ENCODE measurements at regions not wholly inside any gene's neighbourhood (a gene's known extent, or its start where the extent isn't known, plus 50 kb on each side); places are given as distances from the start of the nearest gene placed in this dataset.

DNA sequence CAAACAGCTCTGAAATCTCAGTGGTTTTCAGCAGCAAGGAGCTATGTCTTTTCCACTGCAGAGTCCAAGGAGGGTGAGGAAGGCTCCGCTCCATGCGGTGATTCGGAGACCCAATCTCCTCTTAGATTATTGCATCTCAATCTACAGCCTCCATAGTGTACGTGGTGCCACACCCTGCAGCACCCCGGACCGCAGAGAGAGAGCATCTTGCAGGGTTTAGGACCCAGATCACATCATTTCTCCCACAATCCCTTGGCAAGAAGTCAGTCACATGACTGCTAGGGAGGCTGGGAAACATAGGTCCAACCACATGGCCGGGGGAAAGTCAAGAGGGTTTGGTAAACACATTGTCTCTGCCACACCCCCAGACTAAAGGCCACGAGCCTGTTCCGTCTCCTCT, 209.4 kb upstream of the TMEM132C start:
- TF ChIP-seq, protein P1, sequence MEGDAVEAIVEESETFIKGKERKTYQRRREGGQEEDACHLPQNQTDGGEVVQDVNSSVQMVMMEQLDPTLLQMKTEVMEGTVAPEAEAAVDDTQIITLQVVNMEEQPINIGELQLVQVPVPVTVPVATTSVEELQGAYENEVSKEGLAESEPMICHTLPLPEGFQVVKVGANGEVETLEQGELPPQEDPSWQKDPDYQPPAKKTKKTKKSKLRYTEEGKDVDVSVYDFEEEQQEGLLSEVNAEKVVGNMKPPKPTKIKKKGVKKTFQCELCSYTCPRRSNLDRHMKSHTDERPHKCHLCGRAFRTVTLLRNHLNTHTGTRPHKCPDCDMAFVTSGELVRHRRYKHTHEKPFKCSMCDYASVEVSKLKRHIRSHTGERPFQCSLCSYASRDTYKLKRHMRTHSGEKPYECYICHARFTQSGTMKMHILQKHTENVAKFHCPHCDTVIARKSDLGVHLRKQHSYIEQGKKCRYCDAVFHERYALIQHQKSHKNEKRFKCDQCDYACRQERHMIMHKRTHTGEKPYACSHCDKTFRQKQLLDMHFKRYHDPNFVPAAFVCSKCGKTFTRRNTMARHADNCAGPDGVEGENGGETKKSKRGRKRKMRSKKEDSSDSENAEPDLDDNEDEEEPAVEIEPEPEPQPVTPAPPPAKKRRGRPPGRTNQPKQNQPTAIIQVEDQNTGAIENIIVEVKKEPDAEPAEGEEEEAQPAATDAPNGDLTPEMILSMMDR (IDR thresholded peaks at IDR 0.05), result no peak
- no peak for TF ChIP-seq EZH2 (IDR thresholded peaks at IDR 0.05; ENCODE audit: borderline replicate concordance, insufficient read depth, low read depth, low read length, poor library complexity, severe bottlenecking)

All from B cell (primary cell).